H1 (cell line): ENCODE measurements at regions not wholly inside any gene's neighbourhood (a gene's known extent, or its start where the extent isn't known, plus 50 kb on each side); places are given as distances from the start of the nearest gene placed in this dataset.

Experiments used
- CTCF ChIP-seq, 3 experiments: IDR thresholded peaks; 1 replicate in 2 of 3; 2 replicates in 1 of 3; pipeline versions ENCODE4 v1.5.1 to v1.6.1; 2011; ENCODE audit warnings: low read length in 3 of 3, mild to moderate bottlenecking in 3 of 3, inconsistent platforms in 2 of 3, low read depth in 1 of 3, moderate library complexity in 1 of 3; ENCODE audit not compliant: insufficient read depth in 1 of 3; ENCODE audit errors: control extremely low read depth in 1 of 3
- EGR1 ChIP-seq: IDR thresholded peaks from 2 replicates; pipeline ENCODE4 v1.6.1; 2011; ENCODE audit warnings: low read depth, low read length, borderline replicate concordance
- EZH2 ChIP-seq: fragments of 200-600 bp; sonication (generic); IDR thresholded peaks from 2 replicates; pipeline ENCODE4 v1.7.1; 2012; ENCODE audit warnings: low read depth, mild to moderate bottlenecking, moderate library complexity, low read length, inconsistent platforms; ENCODE audit not compliant: severe bottlenecking
- GABPA ChIP-seq: IDR thresholded peaks from 2 replicates; pipeline ENCODE4 v1.6.1; 2011; ENCODE audit warnings: mild to moderate bottlenecking, low read length, moderate library complexity, borderline replicate concordance; ENCODE audit not compliant: insufficient read depth
- JUND ChIP-seq: IDR thresholded peaks from 2 replicates; pipeline ENCODE4 v1.6.1; 2011; ENCODE audit warnings: mild to moderate bottlenecking, improper control_type of control experiment, low read length
- MAFK ChIP-seq: IDR thresholded peaks from 2 replicates; pipeline ENCODE4 v1.6.1; 2012; ENCODE audit warnings: low read depth, mild to moderate bottlenecking, improper control_type of control experiment, low read length
- MAX ChIP-seq: IDR thresholded peaks from 2 replicates; pipeline ENCODE4 v1.6.1; 2012; ENCODE audit warnings: inconsistent platforms
- POLR2A ChIP-seq, 2 experiments: IDR thresholded peaks; 1 replicate in 1 of 2; 2 replicates in 1 of 2; pipeline ENCODE4 v1.6.1; 2011; ENCODE audit warnings: low read depth in 2 of 2, low read length in 2 of 2, mild to moderate bottlenecking in 2 of 2; ENCODE audit errors: control extremely low read depth in 1 of 2
- RBBP5 ChIP-seq: IDR thresholded peaks from 2 replicates; pipeline ENCODE4 v1.7.1; 2012; ENCODE audit warnings: low read depth, mild to moderate bottlenecking, inconsistent platforms, low read length, moderate library complexity, borderline replicate concordance
- SP2 ChIP-seq: IDR thresholded peaks from 2 replicates; pipeline ENCODE4 v1.6.1; 2012; ENCODE audit warnings: mild to moderate bottlenecking, low read length, inconsistent platforms
- TCF12 ChIP-seq: IDR thresholded peaks from 2 replicates; pipeline ENCODE4 v1.6.1; 2011; ENCODE audit warnings: low read depth, mild to moderate bottlenecking, low read length

- no peak for TF ChIP-seq MAFK
- no peak for TF ChIP-seq EZH2
- no peak for TF ChIP-seq CTCF (IDR thresholded peaks at IDR 0.05; ENCODE audit: control extremely low read depth in 1 of 3, insufficient read depth in 1 of 3, low read depth in 1 of 3, low read length in 3 of 3)
- TF ChIP-seq JUND, result no peak
- no peak for TF ChIP-seq POLR2A (IDR thresholded peaks at IDR 0.05; ENCODE audit: control extremely low read depth in 1 of 2, low read depth in 2 of 2, low read length in 2 of 2)
- TF ChIP-seq SP2, result no peak
- no peak for TF ChIP-seq TCF12
- no peak for TF ChIP-seq GABPA
- TF ChIP-seq MAX, result no peak
- TF ChIP-seq RBBP5, result no peak
- no peak for TF ChIP-seq EGR1
These were observed 91.9 kb upstream of the MGMT start for GRCh38 chr10:129375171-129375570.
